WTC11 (cell line): ENCODE measurements at regions not wholly inside any gene's neighbourhood (a gene's known extent, or its start where the extent isn't known, plus 50 kb on each side); places are given as distances from the start of the nearest gene placed in this dataset.

ENCODE experiments used
- ATAC-seq: fragments of 200-7000 bp; cut with Tn5 transposase; 2 replicates; pipeline ENCODE4 v1.10.0; 2021; ENCODE audit warnings: mild to moderate bottlenecking, moderate library complexity
- CTCF ChIA-PET: fragments of 300-600 bp; sonication (Branson Sonifier 250); formaldehyde crosslinking; loops from one replicate; lab custom pipeline; 2021; ENCODE audit warnings: antibody characterized with exemption; lab: Charles Lee
- POLR2A ChIA-PET: fragments of 350-600 bp; sonication (Branson Sonifier 250); formaldehyde crosslinking; loops from one replicate; lab custom pipeline; 2021; ENCODE audit warnings: antibody characterized with exemption; lab: Charles Lee
- DNase-seq: peaks from one replicate; pipeline ENCODE4 v3.0.0; 2021; ENCODE audit warnings: low spot score
- H3K27ac Mint-ChIP-seq: 2 replicates; pipeline ENCODE4 v1.8.0; 2021; ENCODE audit warnings: mixed read lengths
- H3K27me3 Mint-ChIP-seq: 2 replicates; pipeline ENCODE4 v1.8.0; 2021; ENCODE audit warnings: low read depth, mild to moderate bottlenecking, moderate library complexity, mixed read lengths
- H3K36me3 Mint-ChIP-seq: 2 replicates; pipeline ENCODE4 v1.8.0; 2021; ENCODE audit warnings: mixed read lengths
- H3K4me1 Mint-ChIP-seq: 2 replicates; pipeline ENCODE4 v1.8.0; 2022; ENCODE audit warnings: mixed read lengths
- H3K4me3 Mint-ChIP-seq: 2 replicates; pipeline ENCODE4 v1.8.0; 2021; ENCODE audit warnings: mild to moderate bottlenecking, moderate library complexity, mixed read lengths
- H3K9me3 Mint-ChIP-seq: 2 replicates; pipeline ENCODE4 v1.8.0; 2021; ENCODE audit warnings: mixed read lengths
- AR ChIP-seq: fragments of 250-450 bp; sonication (Bioruptor Pico); IDR thresholded peaks from 2 replicates; pipeline ENCODE4 v1.9.0; 2021; ENCODE audit warnings: mild to moderate bottlenecking
- CDX4 ChIP-seq: fragments of 250-450 bp; sonication (Bioruptor Pico); IDR thresholded peaks from 2 replicates; pipeline ENCODE4 v1.9.0; 2021; ENCODE audit warnings: moderate library complexity, mild to moderate bottlenecking, inconsistent platforms, borderline replicate concordance
- CREB1 ChIP-seq: sonication (generic); formaldehyde crosslinking; IDR thresholded peaks from 2 replicates; pipeline ENCODE4 v1.8.0; 2023; ENCODE audit warnings: mild to moderate bottlenecking, missing genetic modification reagents
- E2F4 ChIP-seq: sonication (generic); formaldehyde crosslinking; IDR thresholded peaks from 2 replicates; pipeline ENCODE4 v1.8.1; 2022; ENCODE audit warnings: low read depth, mild to moderate bottlenecking, moderate library complexity, missing genetic modification reagents, borderline replicate concordance
- ERG ChIP-seq: fragments of 250-450 bp; sonication (Bioruptor Pico); IDR thresholded peaks from 2 replicates; pipeline ENCODE4 v1.8.0; 2021; ENCODE audit warnings: mild to moderate bottlenecking
- ESRRA ChIP-seq: sonication (generic); formaldehyde crosslinking; IDR thresholded peaks from 2 replicates; pipeline ENCODE4 v1.8.1; 2022; ENCODE audit warnings: mild to moderate bottlenecking, missing genetic modification reagents, borderline replicate concordance
- FOXP4 ChIP-seq: sonication (generic); formaldehyde crosslinking; IDR thresholded peaks from 2 replicates; pipeline ENCODE4 v1.8.0; 2022; ENCODE audit warnings: mild to moderate bottlenecking, missing genetic modification reagents
- GABPB1 ChIP-seq: sonication (generic); formaldehyde crosslinking; IDR thresholded peaks from 2 replicates; pipeline ENCODE4 v1.8.1; 2023; ENCODE audit warnings: mild to moderate bottlenecking, missing genetic modification reagents
- HMGA2 ChIP-seq: fragments of 250-450 bp; sonication (Bioruptor Pico); IDR thresholded peaks from 2 replicates; pipeline ENCODE4 v1.4.0; 2021; ENCODE audit warnings: mild to moderate bottlenecking, moderate library complexity
- HMGXB4 ChIP-seq: sonication (generic); formaldehyde crosslinking; IDR thresholded peaks from 2 replicates; pipeline ENCODE4 v1.8.1; 2023; ENCODE audit warnings: mild to moderate bottlenecking, moderate library complexity, missing genetic modification reagents
- NFATC4 ChIP-seq: fragments of 250-450 bp; sonication (Bioruptor Pico); IDR thresholded peaks from 2 replicates; pipeline ENCODE4 v1.9.0; 2021; ENCODE audit warnings: mild to moderate bottlenecking
- SMAD4 ChIP-seq: sonication (generic); formaldehyde crosslinking; IDR thresholded peaks from 2 replicates; pipeline ENCODE4 v1.8.0; 2022; ENCODE audit warnings: mild to moderate bottlenecking, missing genetic modification reagents
- TCF7 ChIP-seq: sonication (generic); formaldehyde crosslinking; IDR thresholded peaks from 2 replicates; pipeline ENCODE4 v1.8.0; 2022; ENCODE audit warnings: mild to moderate bottlenecking, low read depth, missing genetic modification reagents, moderate library complexity
- USF1 ChIP-seq: sonication (generic); formaldehyde crosslinking; IDR thresholded peaks from 2 replicates; pipeline ENCODE4 v1.8.0; 2022; ENCODE audit warnings: mild to moderate bottlenecking, missing genetic modification reagents
- ZNF232 ChIP-seq: sonication (generic); formaldehyde crosslinking; IDR thresholded peaks from 2 replicates; pipeline ENCODE4 v1.8.0; 2022; ENCODE audit warnings: mild to moderate bottlenecking, missing genetic modification reagents
- ZNF416 ChIP-seq: fragments of 250-450 bp; sonication (Bioruptor Pico); IDR thresholded peaks from 2 replicates; pipeline ENCODE4 v1.9.0; 2021; ENCODE audit warnings: mild to moderate bottlenecking, inconsistent platforms

- TF ChIP-seq FOXP4 (CRISPR knock-in tag) (no peak), E2F4 (CRISPR knock-in tag) (no peak), ESRRA (CRISPR knock-in tag) (no peak), ERG (CRISPR knock-in tag) (no peak), GABPB1 (CRISPR knock-in tag) (no peak), USF1 (no peak), CREB1 (CRISPR knock-in tag) (no peak), AR (CRISPR knock-in tag) (no peak), ZNF416 (no peak), ZNF232 (CRISPR knock-in tag) (no peak), HMGA2 (CRISPR knock-in tag) (no peak), SMAD4 (CRISPR knock-in tag) (no peak), CDX4 (no peak), HMGXB4 (CRISPR knock-in tag) (no peak), TCF7 (CRISPR knock-in tag) (no peak), NFATC4 (CRISPR knock-in tag) (no peak)
- TF ChIP-seq, all 79 proteins: peak for 0
- H3K27ac Mint-ChIP-seq: no peak overlapping the region
- H3K27me3 Mint-ChIP-seq: no peaks in the 10 kb centered on the region; the same call in 1 of the 2 replicates
- ChIA-PET POLR2A (no interaction called here), CTCF (no interaction called here)
- 0 out of 2 replicates have a peak, but pooled peaks cover 3% of the 10 kb centered on the region for H3K4me1 Mint-ChIP-seq
- H3K36me3 Mint-ChIP-seq: no peaks in the 10 kb centered on the region
- no peak overlapping the region for H3K4me3 Mint-ChIP-seq
- ATAC-seq (no peak), DNase-seq (no peak)
- no peaks in the 10 kb centered on the region for H3K9me3 Mint-ChIP-seq
Observed at GRCh38 chr14:43157661-43158060, 1349.4 kb downstream of the FSCB start.
